ENCODE measurements at regions not wholly inside any gene's neighbourhood (a gene's known extent, or its start where the extent isn't known, plus 50 kb on each side); places are given as distances from the start of the nearest gene placed in this dataset.

DNA sequence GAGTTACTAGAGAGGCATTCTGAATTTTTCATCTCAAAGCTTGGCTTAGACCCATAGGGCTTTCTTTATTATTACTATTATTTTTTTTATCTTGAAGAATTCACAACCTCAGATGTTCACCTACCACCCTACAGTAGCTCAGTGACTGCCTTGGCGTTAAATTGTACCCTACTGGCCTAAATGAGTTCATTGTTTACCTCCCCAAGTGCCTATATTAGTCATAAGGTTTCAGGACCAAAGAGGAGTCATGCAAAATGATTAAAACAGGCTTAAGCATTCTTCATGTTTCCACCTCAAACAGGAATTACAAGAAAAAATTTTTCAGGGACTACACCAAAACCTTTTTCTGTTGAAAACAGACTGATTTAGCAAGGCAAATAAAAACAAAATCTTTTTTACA, 751.5 kb downstream of the SQOR start:
- Histone ChIP-seq H4K91ac (replicated peaks; ENCODE audit: insufficient read length, low read length) (no peak overlapping the region), H3K27ac (ENCODE audit: low read depth, low read length) (no peak overlapping the region), H3K36me3 (ENCODE audit: control insufficient read depth in 2 of 4, insufficient read depth in 4 of 4, low read length in 3 of 4) (no peaks in the 10 kb centered on the region), H2AK5ac (ENCODE audit: low read depth, low read length) (no peak overlapping the region), H2BK15ac (ENCODE audit: low read length) (no peak overlapping the region), H3K79me1 (ENCODE audit: low read depth, low read length) (no peaks in the 10 kb centered on the region), H3K4me3 (ENCODE audit: extremely low read depth in 1 of 4, insufficient read depth in 2 of 4, low read depth in 3 of 4, low read length in 4 of 4) (no peak overlapping the region), H3K23ac (ENCODE audit: insufficient read length) (no peak overlapping the region), H3K9me3 (ENCODE audit: insufficient read depth in 2 of 2, low read depth in 1 of 2, low read length in 1 of 2) (no peaks in the 10 kb centered on the region), H2BK20ac (ENCODE audit: low read length) (no peak overlapping the region), H2BK120ac (replicated peaks; ENCODE audit: low read depth, low read length) (no peak overlapping the region), H3K56ac (replicated peaks; ENCODE audit: insufficient read length, low read depth, low read length) (no peak overlapping the region), H2BK5ac (ENCODE audit: low read depth, low read length) (no peak overlapping the region), H4K20me1 (replicated peaks in 1 of 2; ENCODE audit: control insufficient read depth in 1 of 2, insufficient read depth in 2 of 2, low read length in 2 of 2) (no peaks in the 10 kb centered on the region), H2AFZ (ENCODE audit: low read length) (no peak overlapping the region), H3K23me2 (ENCODE audit: low read depth, low read length) (no peaks in the 10 kb centered on the region), H3K4me2 (ENCODE audit: insufficient read depth in 1 of 2, low read depth in 2 of 2, low read length in 2 of 2) (no peak overlapping the region), H4K5ac (ENCODE audit: insufficient read length, low read depth, low read length) (no peak overlapping the region), H3K79me2 (ENCODE audit: control insufficient read depth in 1 of 2, insufficient read depth in 2 of 2, low read length in 2 of 2) (no peaks in the 10 kb centered on the region), H3K9ac (replicated peaks in 1 of 4; ENCODE audit: extremely low read depth in 1 of 4, low read depth in 3 of 4, low read length in 3 of 4) (no peak overlapping the region), H3K14ac (ENCODE audit: insufficient read length) (no peak overlapping the region), H4K8ac (ENCODE audit: extremely low read depth, insufficient read depth, low read length) (no peak overlapping the region), H3K27me3 (replicated peaks in 1 of 4; ENCODE audit: control insufficient read depth in 3 of 4, extremely low read depth in 1 of 4, insufficient read depth in 3 of 4, low read length in 3 of 4) (no peaks in the 10 kb centered on the region), H2BK12ac (ENCODE audit: low read depth, low read length) (no peak overlapping the region), H3K4me1 (replicated peaks in 1 of 4; ENCODE audit: control insufficient read depth in 3 of 4, insufficient read depth in 4 of 4, low read length in 3 of 4) (no peaks in the 10 kb centered on the region), H3K18ac (ENCODE audit: extremely low read depth, low read length) (no peak overlapping the region), H3K4ac (replicated peaks; ENCODE audit: insufficient read length, low read depth, low read length) (no peak overlapping the region)
- ChIA-PET POLR2A (ENCODE audit: partially characterized antibody) (no interaction called here), CTCF (ENCODE audit: partially characterized antibody) (no interaction called here)
- 95% methylated on average over 1 of the region's 1 CpG; no CpG with 5 or more reads in 1 of the 2 experiments for WGBS, 2 experiments (ENCODE audit: extremely low coverage in 1 of 2, insufficient coverage in 1 of 2, insufficient read length in 1 of 2, insufficient replicate concordance in 2 of 2, low coverage in 1 of 2, low lambda C conversion rate in 2 of 2, missing lambda C conversion rate in 1 of 2)
- FAIRE-seq (no peak), DNase-seq (ENCODE audit: low read depth in 1 of 2, low spot score in 2 of 2) (no peak)
- TF ChIP-seq TEAD4 (IDR thresholded peaks at IDR 0.05; ENCODE audit: low read depth, low read length): no peak
- TF ChIP-seq RBBP5 (IDR thresholded peaks at IDR 0.05; ENCODE audit: borderline replicate concordance, low read depth, low read length): no peak
- TF ChIP-seq JUND (IDR thresholded peaks at IDR 0.05; ENCODE audit: low read length): no peak
- no peak for TF ChIP-seq CBX8 (IDR thresholded peaks at IDR 0.05; ENCODE audit: borderline replicate concordance, low read depth, low read length)
- no peak for TF ChIP-seq HDAC2 (IDR thresholded peaks at IDR 0.05; ENCODE audit: borderline replicate concordance in 1 of 2, low read depth in 2 of 2, low read length in 2 of 2)
- TF ChIP-seq, protein P1, sequence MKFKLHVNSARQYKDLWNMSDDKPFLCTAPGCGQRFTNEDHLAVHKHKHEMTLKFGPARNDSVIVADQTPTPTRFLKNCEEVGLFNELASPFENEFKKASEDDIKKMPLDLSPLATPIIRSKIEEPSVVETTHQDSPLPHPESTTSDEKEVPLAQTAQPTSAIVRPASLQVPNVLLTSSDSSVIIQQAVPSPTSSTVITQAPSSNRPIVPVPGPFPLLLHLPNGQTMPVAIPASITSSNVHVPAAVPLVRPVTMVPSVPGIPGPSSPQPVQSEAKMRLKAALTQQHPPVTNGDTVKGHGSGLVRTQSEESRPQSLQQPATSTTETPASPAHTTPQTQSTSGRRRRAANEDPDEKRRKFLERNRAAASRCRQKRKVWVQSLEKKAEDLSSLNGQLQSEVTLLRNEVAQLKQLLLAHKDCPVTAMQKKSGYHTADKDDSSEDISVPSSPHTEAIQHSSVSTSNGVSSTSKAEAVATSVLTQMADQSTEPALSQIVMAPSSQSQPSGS (IDR thresholded peaks at IDR 0.05; ENCODE audit: low read length): no peak
- TF ChIP-seq, protein P2, sequence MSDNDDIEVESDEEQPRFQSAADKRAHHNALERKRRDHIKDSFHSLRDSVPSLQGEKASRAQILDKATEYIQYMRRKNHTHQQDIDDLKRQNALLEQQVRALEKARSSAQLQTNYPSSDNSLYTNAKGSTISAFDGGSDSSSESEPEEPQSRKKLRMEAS (IDR thresholded peaks at IDR 0.05): no peak
- no peak for TF ChIP-seq FOSL1 (IDR thresholded peaks at IDR 0.05; ENCODE audit: insufficient read depth, low read depth, low read length)
- no peak for TF ChIP-seq CHD1 (IDR thresholded peaks at IDR 0.05; ENCODE audit: low read depth, low read length)

Data from H1 (cell line).